ENCODE measurements at regions not wholly inside any gene's neighbourhood (a gene's known extent, or its start where the extent isn't known, plus 50 kb on each side); places are given as distances from the start of the nearest gene placed in this dataset.

GRCh38 chr18:8965398-8965797 is 137.1 kb upstream of the NDUFV2 start:
- TF ChIP-seq, protein P1, sequence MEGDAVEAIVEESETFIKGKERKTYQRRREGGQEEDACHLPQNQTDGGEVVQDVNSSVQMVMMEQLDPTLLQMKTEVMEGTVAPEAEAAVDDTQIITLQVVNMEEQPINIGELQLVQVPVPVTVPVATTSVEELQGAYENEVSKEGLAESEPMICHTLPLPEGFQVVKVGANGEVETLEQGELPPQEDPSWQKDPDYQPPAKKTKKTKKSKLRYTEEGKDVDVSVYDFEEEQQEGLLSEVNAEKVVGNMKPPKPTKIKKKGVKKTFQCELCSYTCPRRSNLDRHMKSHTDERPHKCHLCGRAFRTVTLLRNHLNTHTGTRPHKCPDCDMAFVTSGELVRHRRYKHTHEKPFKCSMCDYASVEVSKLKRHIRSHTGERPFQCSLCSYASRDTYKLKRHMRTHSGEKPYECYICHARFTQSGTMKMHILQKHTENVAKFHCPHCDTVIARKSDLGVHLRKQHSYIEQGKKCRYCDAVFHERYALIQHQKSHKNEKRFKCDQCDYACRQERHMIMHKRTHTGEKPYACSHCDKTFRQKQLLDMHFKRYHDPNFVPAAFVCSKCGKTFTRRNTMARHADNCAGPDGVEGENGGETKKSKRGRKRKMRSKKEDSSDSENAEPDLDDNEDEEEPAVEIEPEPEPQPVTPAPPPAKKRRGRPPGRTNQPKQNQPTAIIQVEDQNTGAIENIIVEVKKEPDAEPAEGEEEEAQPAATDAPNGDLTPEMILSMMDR (IDR thresholded peaks at IDR 0.05): no peak
- no peak for TF ChIP-seq POLR2A (IDR thresholded peaks at IDR 0.05)

Data from thyroid gland (tissue), 4 donors.